ENCODE measurements at regions not wholly inside any gene's neighbourhood (a gene's known extent, or its start where the extent isn't known, plus 50 kb on each side); places are given as distances from the start of the nearest gene placed in this dataset.
"Not testable (repeated sequence)": the region's sequence is repeated elsewhere in the genome, so short reads cannot be mapped to it uniquely, and the experiment has no call there.

- TF ChIP-seq POLR2A (IDR thresholded peaks at IDR 0.05) (no peak), POLR2AphosphoS5 (IDR thresholded peaks at IDR 0.05; ENCODE audit: insufficient read depth in 1 of 2, low read depth in 1 of 2) (no peak)
- TF ChIP-seq, protein P1, sequence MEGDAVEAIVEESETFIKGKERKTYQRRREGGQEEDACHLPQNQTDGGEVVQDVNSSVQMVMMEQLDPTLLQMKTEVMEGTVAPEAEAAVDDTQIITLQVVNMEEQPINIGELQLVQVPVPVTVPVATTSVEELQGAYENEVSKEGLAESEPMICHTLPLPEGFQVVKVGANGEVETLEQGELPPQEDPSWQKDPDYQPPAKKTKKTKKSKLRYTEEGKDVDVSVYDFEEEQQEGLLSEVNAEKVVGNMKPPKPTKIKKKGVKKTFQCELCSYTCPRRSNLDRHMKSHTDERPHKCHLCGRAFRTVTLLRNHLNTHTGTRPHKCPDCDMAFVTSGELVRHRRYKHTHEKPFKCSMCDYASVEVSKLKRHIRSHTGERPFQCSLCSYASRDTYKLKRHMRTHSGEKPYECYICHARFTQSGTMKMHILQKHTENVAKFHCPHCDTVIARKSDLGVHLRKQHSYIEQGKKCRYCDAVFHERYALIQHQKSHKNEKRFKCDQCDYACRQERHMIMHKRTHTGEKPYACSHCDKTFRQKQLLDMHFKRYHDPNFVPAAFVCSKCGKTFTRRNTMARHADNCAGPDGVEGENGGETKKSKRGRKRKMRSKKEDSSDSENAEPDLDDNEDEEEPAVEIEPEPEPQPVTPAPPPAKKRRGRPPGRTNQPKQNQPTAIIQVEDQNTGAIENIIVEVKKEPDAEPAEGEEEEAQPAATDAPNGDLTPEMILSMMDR (IDR thresholded peaks at IDR 0.05), result no peak
- Histone ChIP-seq H3K36me3 (no peaks in the 10 kb centered on the region), H3K27me3 (no peaks in the 10 kb centered on the region), H3K4me3 (no peak overlapping the region), H3K27ac (no peak overlapping the region), H3K4me1 (no peaks in the 10 kb centered on the region), H3K9me3 (no peaks in the 10 kb centered on the region)
- DNase-seq (ENCODE audit: extremely low spot score in 2 of 2), result no peak
- intact Hi-C loops (cut with DNase I), result no loop called here
These were observed 256.2 kb downstream of the TAFA4 start for GRCh38 chr3:68676136-68676535.

DNA sequence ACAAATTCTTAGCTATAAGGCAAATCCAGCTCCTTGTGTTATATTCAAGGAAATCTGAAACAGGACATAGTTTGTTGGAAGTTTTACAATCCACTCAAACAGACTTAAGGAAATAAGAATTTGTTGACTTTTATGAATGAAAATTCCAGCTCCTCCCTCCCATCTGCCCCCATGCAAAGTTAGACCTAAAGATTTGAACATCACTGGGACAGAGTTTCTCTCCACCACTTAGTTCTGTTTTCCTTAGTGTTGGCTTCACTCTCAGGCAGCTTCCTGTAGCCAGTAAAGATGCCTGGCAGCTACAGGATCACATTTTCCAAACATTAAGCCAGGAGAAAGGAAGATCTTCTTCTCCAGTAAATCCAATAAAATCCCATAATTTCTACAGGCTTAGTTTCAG, 265.0 kb downstream of the TAFA4 start:
- intact Hi-C loops (cut with DNase I), result no loop called here
- H3K27ac ChIP-seq, result no peak overlapping the region
- no peaks in the 10 kb centered on the region for H3K9me3 ChIP-seq
- no peak overlapping the region for H3K4me3 ChIP-seq
- H3K4me1 ChIP-seq, result no peaks in the 10 kb centered on the region
- no peak for DNase-seq (ENCODE audit: extremely low spot score in 2 of 2)
- H3K27me3 ChIP-seq, result no peaks in the 10 kb centered on the region
- no peak for TF ChIP-seq POLR2A (IDR thresholded peaks at IDR 0.05)
- TF ChIP-seq POLR2AphosphoS5 (IDR thresholded peaks at IDR 0.05; ENCODE audit: insufficient read depth in 1 of 2, low read depth in 1 of 2), result no peak
- TF ChIP-seq, protein P1 (IDR thresholded peaks at IDR 0.05), result no peak
- H3K36me3 ChIP-seq, result no peaks in the 10 kb centered on the region

DNA sequence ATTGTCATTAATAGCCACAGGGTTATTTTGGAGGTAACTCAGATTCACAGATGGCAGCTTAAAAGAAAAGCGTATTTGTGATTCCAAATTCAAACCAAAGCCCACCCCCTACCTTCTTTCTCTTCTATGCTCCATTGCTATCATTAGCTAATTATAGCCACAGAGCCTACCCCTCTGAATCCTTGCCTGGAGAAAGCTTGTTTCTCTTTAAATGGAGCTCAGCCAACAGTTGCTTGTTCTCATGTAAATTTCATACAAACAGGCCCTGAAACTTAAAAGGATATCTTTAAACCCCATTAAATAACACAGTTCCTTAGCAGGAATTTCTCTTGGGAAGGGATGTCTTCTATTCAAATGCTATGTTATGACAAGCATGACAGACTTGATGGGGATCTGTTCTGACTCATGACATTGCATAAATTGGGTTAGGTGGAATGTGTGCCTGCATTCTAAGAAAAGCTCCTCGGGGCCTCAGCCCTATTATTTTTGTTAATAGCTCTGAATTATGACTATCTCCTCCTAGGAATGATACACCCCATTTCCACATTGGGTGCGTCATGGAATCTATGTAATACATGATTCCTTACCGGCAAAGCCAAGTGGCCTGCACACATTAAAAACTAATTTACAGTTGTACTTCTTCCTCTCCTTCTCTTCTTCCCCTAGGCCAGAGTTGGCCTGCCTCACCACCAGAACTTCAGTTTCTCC, 265.8 kb downstream of the TAFA4 start:
- no peaks in the 10 kb centered on the region for H3K4me1 ChIP-seq
- H3K36me3 ChIP-seq, result no peaks in the 10 kb centered on the region
- no peak overlapping the region for H3K27ac ChIP-seq
- no peaks in the 10 kb centered on the region for H3K9me3 ChIP-seq
- H3K27me3 ChIP-seq, result no peaks in the 10 kb centered on the region
- DNase-seq (ENCODE audit: extremely low spot score in 2 of 2), result no peak
- TF ChIP-seq POLR2AphosphoS5 (IDR thresholded peaks at IDR 0.05; ENCODE audit: insufficient read depth in 1 of 2, low read depth in 1 of 2), result no peak
- TF ChIP-seq POLR2A (IDR thresholded peaks at IDR 0.05), result no peak
- H3K4me3 ChIP-seq, result no peak overlapping the region
- intact Hi-C loops (cut with DNase I), result no loop called here

- no peak for TF ChIP-seq POLR2AphosphoS5 (IDR thresholded peaks at IDR 0.05; ENCODE audit: insufficient read depth in 1 of 2, low read depth in 1 of 2)
- no peak for TF ChIP-seq POLR2A (IDR thresholded peaks at IDR 0.05)
- TF ChIP-seq, protein P1 (IDR thresholded peaks at IDR 0.05), result no peak
- intact Hi-C loops (cut with DNase I), result no loop called here
- Histone ChIP-seq H3K4me3 (no peak overlapping the region), H3K27me3 (no peaks in the 10 kb centered on the region), H3K9me3 (no peaks in the 10 kb centered on the region), H3K27ac (no peak overlapping the region), H3K4me1 (no peaks in the 10 kb centered on the region), H3K36me3 (no peaks in the 10 kb centered on the region)
- DNase-seq (ENCODE audit: extremely low spot score in 2 of 2), result no peak
These were observed 268.1 kb downstream of the TAFA4 start for GRCh38 chr3:68664276-68664675.

GRCh38 chr3:68662176-68662575, 270.2 kb downstream of the TAFA4 start:
- no peak for DNase-seq (ENCODE audit: extremely low spot score in 2 of 2)
- intact Hi-C loops (cut with DNase I), result no loop called here

GRCh38 chr3:68650657-68651056, 281.7 kb downstream of the TAFA4 start:
- H3K4me1 ChIP-seq; DNase-seq (ENCODE audit: extremely low spot score in 2 of 2); H3K27ac ChIP-seq; H3K27me3 ChIP-seq; H3K4me3 ChIP-seq; intact Hi-C loops (cut with DNase I); H3K9me3 ChIP-seq; H3K36me3 ChIP-seq: not testable (repeated sequence)

More at GRCh38 chr3:68662176-68662575, 270.2 kb downstream of the TAFA4 start:
- no peaks in the 10 kb centered on the region for H3K9me3 ChIP-seq
- TF ChIP-seq POLR2A (IDR thresholded peaks at IDR 0.05) (no peak), POLR2AphosphoS5 (IDR thresholded peaks at IDR 0.05; ENCODE audit: insufficient read depth in 1 of 2, low read depth in 1 of 2) (no peak)
- TF ChIP-seq, protein P1 (IDR thresholded peaks at IDR 0.05), result no peak
- H3K27me3 ChIP-seq, result no peaks in the 10 kb centered on the region
- H3K4me3 ChIP-seq, result no peak overlapping the region
- no peaks in the 10 kb centered on the region for H3K36me3 ChIP-seq
- H3K27ac ChIP-seq, result no peak overlapping the region
- H3K4me1 ChIP-seq, result no peaks in the 10 kb centered on the region

Data from vagina (tissue), 2 donors.